K562 (cell line): ENCODE measurements at regions not wholly inside any gene's neighbourhood (a gene's known extent, or its start where the extent isn't known, plus 50 kb on each side); places are given as distances from the start of the nearest gene placed in this dataset.

Experiments
- ATAC-seq: fragments of 200-7000 bp; cut with Tn5 transposase; 3 replicates; pipeline ENCODE4 v1.9.1; 2020; ENCODE audit warnings: moderate library complexity
- BruUV-seq: library from RNA; stranded (reverse); fragments of 400-500 nt; replicated peaks from 2 replicates; lab custom pipeline; 2021; lab: Mats Ljungman, UMichigan
- CTCF ChIA-PET: fragments of 300-600 bp; formaldehyde crosslinking; extraction: SDS; loops from one replicate; lab custom pipeline; 2021; ENCODE audit warnings: low intra/inter-chr PET ratio; lab: Yijun Ruan, JAX
- POLR2A ChIA-PET: fragments of 300-600, 350-650 bp; sonication (Branson Sonifier 250); formaldehyde crosslinking; extraction: SDS; loops from one replicate; lab custom pipeline; 2021; ENCODE audit warnings: antibody characterized with exemption, inconsistent platforms; lab: Yijun Ruan, JAX
- DNase-seq, 4 experiments: peaks; one replicate each; pipeline versions ENCODE4 v3.0.0 to v3.0.0-alpha.2; 2011 to 2018; ENCODE audit warnings: low spot score in 3 of 4, mixed read lengths in 3 of 4; ENCODE audit errors: extremely low read depth in 1 of 4
- FAIRE-seq: peaks from 2 replicates; lab custom pipeline; 2011; peaks lifted over from hg19 to GRCh38; lab: Jason Lieb, UNC
- H2AFZ ChIP-seq: 2 replicates; pipeline ENCODE4 v1.6.0; 2011; ENCODE audit warnings: low read depth, low read length, control low read depth, inconsistent platforms
- H3K27ac ChIP-seq: fragments of 200-600 bp; 3 replicates; pipeline ENCODE4 v1.8.0; 2011; ENCODE audit warnings: low read depth, mild to moderate bottlenecking, control low read depth, inconsistent platforms, low read length, moderate library complexity, mixed read lengths; ENCODE audit errors: extremely low read depth
- H3K27me3 ChIP-seq, 2 experiments: fragments of 300-600 bp in 1 of 2; 2 replicates in 1 of 2; 3 replicates in 1 of 2; pipeline versions ENCODE4 v1.6.0 to v1.8.0; 2011; ENCODE audit warnings: inconsistent platforms in 2 of 2, low read length in 2 of 2, mild to moderate bottlenecking in 1 of 2, mixed read lengths in 1 of 2, moderate library complexity in 1 of 2; ENCODE audit not compliant: control insufficient read depth in 2 of 2, insufficient read depth in 2 of 2
- H3K36me3 ChIP-seq: fragments of 300-600 bp; 3 replicates; pipeline ENCODE4 v1.8.0; 2011; ENCODE audit warnings: mild to moderate bottlenecking, low read length, inconsistent platforms; ENCODE audit not compliant: control insufficient read depth, insufficient read depth
- H3K4me1 ChIP-seq, 2 experiments: fragments of 200-600 bp in 1 of 2; replicated peaks in 1 of 2; 2 replicates in 1 of 2; 3 replicates in 1 of 2; pipeline versions ENCODE4 v1.5.1 to v1.8.0; 2011; ENCODE audit warnings: inconsistent platforms in 2 of 2, low read length in 2 of 2, mild to moderate bottlenecking in 1 of 2, mixed read lengths in 1 of 2, moderate library complexity in 1 of 2; ENCODE audit not compliant: control insufficient read depth in 2 of 2, insufficient read depth in 2 of 2
- H3K4me2 ChIP-seq: 2 replicates; pipeline ENCODE4 v1.6.1; 2011; ENCODE audit warnings: low read length, control low read depth, inconsistent platforms, mixed read lengths; ENCODE audit not compliant: insufficient read depth
- H3K4me3 ChIP-seq: fragments of 200-600 bp; sonication (generic), shearing (Covaris generic); 2 replicates; pipeline ENCODE4 v1.5.1; 2016; ENCODE audit warnings: control low read depth, inconsistent platforms
- H3K79me2 ChIP-seq: fragments of 200-600 bp; 3 replicates; pipeline ENCODE4 v1.8.0; 2011; ENCODE audit warnings: low read length, inconsistent platforms; ENCODE audit not compliant: control insufficient read depth, insufficient read depth
- H3K9ac ChIP-seq, 2 experiments: 2 replicates each; pipeline versions ENCODE4 v1.6.0 to v1.6.1; 2011; ENCODE audit warnings: low read depth in 2 of 2, low read length in 2 of 2, control low read depth in 1 of 2, inconsistent platforms in 1 of 2, mild to moderate bottlenecking in 1 of 2, mixed read lengths in 1 of 2; ENCODE audit not compliant: insufficient read depth in 1 of 2
- H3K9me1 ChIP-seq: one replicate; pipeline ENCODE4 v1.6.0; 2011; ENCODE audit warnings: inconsistent platforms, mild to moderate bottlenecking, low read length, moderate library complexity; ENCODE audit not compliant: control insufficient read depth, insufficient read depth
- H3K9me3 ChIP-seq: replicated peaks from 2 replicates; pipeline ENCODE4 v1.5.1; 2011; ENCODE audit warnings: low read depth, low read length, inconsistent platforms; ENCODE audit not compliant: control insufficient read depth, insufficient read depth
- H4K20me1 ChIP-seq: replicated peaks from 2 replicates; pipeline ENCODE4 v1.6.1; 2011; ENCODE audit warnings: low read length, inconsistent platforms, mixed read lengths; ENCODE audit not compliant: control insufficient read depth, insufficient read depth
- FUS ChIP-seq: fragments of 200-400 bp; formaldehyde crosslinking; optimal IDR thresholded peaks from 2 replicates; pipeline ENCODE3; 2017; ENCODE audit warnings: low read depth, low read length
- KDM2B ChIP-seq: fragments of 250-450 bp; sonication (Bioruptor Pico); IDR thresholded peaks from 2 replicates; pipeline ENCODE4 v1.8.0; 2021; ENCODE audit warnings: mild to moderate bottlenecking, moderate library complexity
- NR4A1 ChIP-seq, 2 experiments: fragments of 250-450 bp in 1 of 2; fragments of 450-650 bp in 1 of 2; sonication (Bioruptor Pico) in 1 of 2; IDR thresholded peaks; 2 replicates each; pipeline versions ENCODE4 v1.4.0 to v1.6.1; 2016 to 2020; ENCODE audit warnings: mild to moderate bottlenecking in 2 of 2, missing compliant biosample characterization in 1 of 2, missing genetic modification characterization in 1 of 2, moderate library complexity in 1 of 2
- PCBP1 ChIP-seq: fragments of 200-400 bp; formaldehyde crosslinking; IDR thresholded peaks from 2 replicates; pipeline ENCODE4 v1.6.1; 2018; ENCODE audit warnings: mild to moderate bottlenecking, low read depth, low read length; ENCODE audit not compliant: poor library complexity, severe bottlenecking
- PHF21A ChIP-seq: fragments of 450-650 bp; IDR thresholded peaks from 2 replicates; pipeline ENCODE4 v1.6.1; 2017; ENCODE audit warnings: low read depth, borderline replicate concordance
- POLR3A ChIP-seq: IDR thresholded peaks from 2 replicates; pipeline ENCODE4 v1.6.1; 2011; ENCODE audit warnings: borderline replicate concordance, mild to moderate bottlenecking, moderate library complexity; ENCODE audit not compliant: insufficient read length, insufficient read depth; ENCODE audit errors: extremely low read depth
- RBM22 ChIP-seq: fragments of 200-400 bp; formaldehyde crosslinking; IDR thresholded peaks from 2 replicates; pipeline ENCODE4 v1.6.1; 2018; ENCODE audit warnings: low read length, low read depth; ENCODE audit not compliant: poor library complexity, severe bottlenecking
- TAF9B ChIP-seq: fragments of 450-650 bp; IDR thresholded peaks from 2 replicates; pipeline ENCODE4 v1.6.1; 2018; ENCODE audit warnings: mild to moderate bottlenecking; ENCODE audit not compliant: partially characterized antibody
- ZBTB7A ChIP-seq: IDR thresholded peaks from 2 replicates; pipeline ENCODE4 v1.6.1; 2011; ENCODE audit warnings: low read depth, mild to moderate bottlenecking, low read length, moderate library complexity, borderline replicate concordance; ENCODE audit not compliant: control insufficient read depth
- ZFX ChIP-seq: sonication (generic); formaldehyde crosslinking; IDR thresholded peaks from 2 replicates; pipeline ENCODE4 v1.8.0; 2022; ENCODE audit warnings: mild to moderate bottlenecking, missing genetic modification reagents, moderate library complexity
- ZNF217 ChIP-seq: sonication (generic); formaldehyde crosslinking; IDR thresholded peaks from 2 replicates; pipeline ENCODE4 v1.8.0; 2022; ENCODE audit warnings: mild to moderate bottlenecking, missing genetic modification reagents
- ZNF3 ChIP-seq: fragments of 250-450 bp; sonication (Bioruptor Pico); IDR thresholded peaks from 2 replicates; pipeline ENCODE4 v1.5.0; 2021; ENCODE audit warnings: mild to moderate bottlenecking, moderate library complexity
- WGBS: fragments of 100-300 bp; shearing (Covaris generic); methylation state at CpG from one replicate; pipeline ENCODE4 v1.1.6; 2016; ENCODE audit warnings: low coverage, mixed read lengths; ENCODE audit not compliant: insufficient coverage; ENCODE audit errors: missing lambda C conversion rate; 5-methylcytosine and 5-hydroxymethylcytosine counted together
- in situ Hi-C: fragments of 300-500 bp; cut with MboI; formaldehyde crosslinking; loops from 4 replicates; pipeline ENCODE4 v1.15.0; 2018; ENCODE audit warnings: inconsistent platforms, mixed read lengths
- intact Hi-C: fragments of 100-400 bp; cut with micrococcal nuclease; formaldehyde crosslinking; loops from 2 replicates; pipeline ENCODE4 v1.14.2; 2022

GRCh38 chr12:125417446-125417845 is 352.2 kb downstream of the AACS start:
- WGBS: 2% methylated on average over 3 of the region's 3 CpGs
- Histone ChIP-seq H3K4me2 (no peak overlapping the region), H2AFZ (no peak overlapping the region), H3K4me1 (no peaks in the 10 kb centered on the region), H4K20me1 (no peaks in the 10 kb centered on the region), H3K9me1 (no peaks in the 10 kb centered on the region), H3K27me3 (peaks cover 0 to 4% of the 10 kb centered on the region in 2 experiments; a peak in 1 of 5 replicates), H3K9ac (no peak overlapping the region), H3K9me3 (no peaks in the 10 kb centered on the region), H3K27ac (no peak overlapping the region), H3K4me3 (no peak overlapping the region), H3K36me3 (no peaks in the 10 kb centered on the region), H3K79me2 (no peaks in the 10 kb centered on the region)
- in situ Hi-C loops (no loop called here), intact Hi-C loops (no loop called here)
- ChIA-PET CTCF (no interaction called here), POLR2A (interaction anchor here (1.3 kb wide), 1 partner anchor 18 kb away, joined by 3 read pairs; no protein-coding TSS in a partner anchor)
- TF ChIP-seq PHF21A (no peak), NR4A1 (CRISPR knock-in tag; IDR thresholded peaks at IDR 0.05) (no peak), NR4A1 (tag; IDR thresholded peaks at IDR 0.05) (no peak), RBM22 (no peak), FUS (no peak), POLR3A (no peak), TAF9B (no peak), KDM2B (no peak), PCBP1 (no peak), ZNF3 (CRISPR knock-in tag) (no peak), ZBTB7A (no peak), ZNF217 (CRISPR knock-in tag) (no peak), ZFX (CRISPR knock-in tag) (no peak)
- BruUV-seq: no TSS peak
- FAIRE-seq: no peak
- ATAC-seq: no peak
- no peak for DNase-seq
